Keratinocyte (primary cell): ENCODE measurements at regions not wholly inside any gene's neighbourhood (a gene's known extent, or its start where the extent isn't known, plus 50 kb on each side); places are given as distances from the start of the nearest gene placed in this dataset.

Source experiments
- DNase-seq: peaks from one replicate; pipeline ENCODE4 v3.0.0-alpha.2; 2011; ENCODE audit warnings: low read depth, missing footprints, low spot score
- FAIRE-seq: peaks from 2 replicates; lab custom pipeline; 2011; peaks lifted over from hg19 to GRCh38; lab: Jason Lieb, UNC
- H2AFZ ChIP-seq: 2 replicates; pipeline ENCODE4 v1.6.0; 2012; ENCODE audit warnings: low read length, control low read depth, inconsistent platforms; ENCODE audit not compliant: control insufficient read depth
- H3K27ac ChIP-seq: 2 replicates; pipeline ENCODE4 v1.5.1; 2011; ENCODE audit warnings: low read length; ENCODE audit not compliant: control insufficient read depth, insufficient read depth
- H3K27me3 ChIP-seq: 3 replicates; pipeline ENCODE4 v1.6.0; 2011; ENCODE audit warnings: low read length; ENCODE audit not compliant: control insufficient read depth, insufficient read depth; ENCODE audit errors: extremely low read depth
- H3K36me3 ChIP-seq, 2 experiments: 2 replicates in 1 of 2; 3 replicates in 1 of 2; pipeline ENCODE4 v1.5.1; 2011; ENCODE audit warnings: low read length in 2 of 2, mild to moderate bottlenecking in 1 of 2; ENCODE audit not compliant: control insufficient read depth in 2 of 2, insufficient read depth in 2 of 2; ENCODE audit errors: extremely low read depth in 1 of 2
- H3K4me1 ChIP-seq: 3 replicates; pipeline ENCODE4 v1.5.1; 2011; ENCODE audit warnings: low read length; ENCODE audit not compliant: control insufficient read depth, insufficient read depth; ENCODE audit errors: extremely low read depth
- H3K4me2 ChIP-seq: 3 replicates; pipeline ENCODE4 v1.6.0; 2011; ENCODE audit warnings: low read depth, low read length; ENCODE audit not compliant: control insufficient read depth, insufficient read depth; ENCODE audit errors: extremely low read depth
- H3K4me3 ChIP-seq, 3 experiments: fragments of 200-600 bp in 1 of 3; sonication (generic) in 1 of 3; 2 replicates in 2 of 3; 3 replicates in 1 of 3; pipeline ENCODE4 v1.5.1; 2011 to 2016; ENCODE audit warnings: low read length in 3 of 3, mild to moderate bottlenecking in 3 of 3, control low read depth in 2 of 3, inconsistent platforms in 1 of 3, low read depth in 1 of 3, mixed read lengths in 1 of 3, mixed run types in 1 of 3, moderate library complexity in 1 of 3; ENCODE audit not compliant: control insufficient read depth in 2 of 3, insufficient read depth in 2 of 3; ENCODE audit errors: extremely low read depth in 1 of 3
- H3K79me2 ChIP-seq: 2 replicates; pipeline ENCODE4 v1.6.0; 2012; ENCODE audit warnings: low read length; ENCODE audit not compliant: control insufficient read depth, insufficient read depth
- H3K9ac ChIP-seq: 3 replicates; pipeline ENCODE4 v1.6.0; 2011; ENCODE audit warnings: low read length; ENCODE audit not compliant: control insufficient read depth, insufficient read depth; ENCODE audit errors: extremely low read depth
- H3K9me1 ChIP-seq: 3 replicates; pipeline ENCODE4 v1.6.0; 2011; ENCODE audit warnings: low read length; ENCODE audit not compliant: control insufficient read depth, insufficient read depth; ENCODE audit errors: extremely low read depth
- H3K9me3 ChIP-seq: 2 replicates; pipeline ENCODE4 v1.5.1; 2012; ENCODE audit warnings: low read depth, low read length; ENCODE audit not compliant: control insufficient read depth
- H4K20me1 ChIP-seq: 3 replicates; pipeline ENCODE4 v1.6.0; 2011; ENCODE audit warnings: low read length; ENCODE audit not compliant: control insufficient read depth, insufficient read depth; ENCODE audit errors: extremely low read depth
- CTCF ChIP-seq, 3 experiments: IDR thresholded peaks in 1 of 3; conservative IDR thresholded peaks in 1 of 3; optimal IDR thresholded peaks in 1 of 3; 2 replicates in 2 of 3; 3 replicates in 1 of 3; pipeline versions ENCODE3 to v1.5.1; 2011; ENCODE audit warnings: low read length in 3 of 3, mild to moderate bottlenecking in 3 of 3, moderate library complexity in 2 of 3, control low read depth in 1 of 3, inconsistent platforms in 1 of 3; ENCODE audit not compliant: insufficient read depth in 2 of 3; ENCODE audit errors: extremely low read depth in 1 of 3
- EZH2 ChIP-seq: IDR thresholded peaks from one replicate; pipeline ENCODE4 v1.6.1; 2012; ENCODE audit warnings: inconsistent platforms, mild to moderate bottlenecking, low read length, moderate library complexity
- dilution Hi-C: fragments of 300-500 bp; cut with MboI; formaldehyde crosslinking; loops from one replicate; pipeline ENCODE4 v1.7.0; 2020; ENCODE audit warnings: low sequenced_read_pairs; ENCODE audit not compliant: extremely low pct_ligation_motif_present

DNA sequence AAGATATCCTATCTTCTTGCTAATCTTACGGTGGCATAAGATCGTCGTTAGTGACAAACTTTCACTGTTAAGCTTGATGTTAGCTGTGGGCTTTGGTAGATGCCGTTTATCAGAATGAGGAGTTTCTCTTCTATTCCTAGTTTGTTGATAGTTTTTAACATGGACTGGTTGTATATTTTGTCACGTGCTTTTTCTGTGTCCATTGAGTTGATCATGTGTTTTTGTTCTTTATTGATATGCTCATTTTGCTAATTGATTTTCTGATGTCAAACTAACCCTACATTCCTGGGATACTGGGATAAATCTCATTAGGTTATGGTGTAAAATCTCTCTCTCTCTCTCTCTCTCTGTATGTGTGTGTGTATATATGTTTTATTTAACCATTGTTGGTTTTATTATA is 545.1 kb downstream of the AACS start:
- Histone ChIP-seq H3K4me1 (no peaks in the 10 kb centered on the region), H3K9me3 (no peaks in the 10 kb centered on the region), H4K20me1 (no peaks in the 10 kb centered on the region), H3K27me3 (no peaks in the 10 kb centered on the region), H3K36me3 (no peaks in the 10 kb centered on the region), H3K4me3 (no peak overlapping the region), H3K9ac (no peak overlapping the region), H2AFZ (no peak overlapping the region), H3K79me2 (no peaks in the 10 kb centered on the region), H3K9me1 (no peaks in the 10 kb centered on the region), H3K27ac (no peak overlapping the region), H3K4me2 (no peak overlapping the region)
- no peak for DNase-seq
- no peak for FAIRE-seq
- dilution Hi-C loops, result no loop called here
- TF ChIP-seq EZH2, result no peak
- no peak for TF ChIP-seq CTCF (optimal IDR thresholded peaks at IDR 0.05 in 1 of 3, IDR thresholded peaks at IDR 0.05 in 1 of 3, conservative IDR thresholded peaks at IDR 0.05 in 1 of 3; ENCODE audit: extremely low read depth in 1 of 3, insufficient read depth in 2 of 3, low read length in 3 of 3)

GRCh38 chr12:125610971-125611370 is 545.7 kb downstream of the AACS start:
- no peak overlapping the region for H3K9ac ChIP-seq
- no peaks in the 10 kb centered on the region for H3K9me1 ChIP-seq
- TF ChIP-seq CTCF (optimal IDR thresholded peaks at IDR 0.05 in 1 of 3, IDR thresholded peaks at IDR 0.05 in 1 of 3, conservative IDR thresholded peaks at IDR 0.05 in 1 of 3; ENCODE audit: extremely low read depth in 1 of 3, insufficient read depth in 2 of 3, low read length in 3 of 3) (no peak), EZH2 (no peak)
- no peaks in the 10 kb centered on the region for H3K9me3 ChIP-seq
- no peak overlapping the region for H2AFZ ChIP-seq
- H3K79me2 ChIP-seq, result no peaks in the 10 kb centered on the region
- H4K20me1 ChIP-seq, result no peaks in the 10 kb centered on the region
- H3K4me2 ChIP-seq, result no peak overlapping the region
- dilution Hi-C loops, result no loop called here
- no peak overlapping the region for H3K4me3 ChIP-seq
- no peaks in the 10 kb centered on the region for H3K4me1 ChIP-seq
- FAIRE-seq (no peak), DNase-seq (no peak)
- no peak overlapping the region for H3K27ac ChIP-seq
- no peaks in the 10 kb centered on the region for H3K27me3 ChIP-seq
- no peaks in the 10 kb centered on the region for H3K36me3 ChIP-seq
